ENCODE measurements at regions not wholly inside any gene's neighbourhood (a gene's known extent, or its start where the extent isn't known, plus 50 kb on each side); places are given as distances from the start of the nearest gene placed in this dataset.

GRCh38 chr2:11932962-11933361 lies 186.5 kb downstream of the LPIN1 start:
- H3K4me1 ChIP-seq (ENCODE audit: insufficient read depth, low read length): peaks cover 12% of the 10 kb centered on the region
- no peaks in the 10 kb centered on the region for H3K36me3 ChIP-seq (ENCODE audit: insufficient read depth, low read length)
- H2AFZ ChIP-seq (ENCODE audit: low read depth, low read length): no peak overlapping the region
- H3K9me3 ChIP-seq (ENCODE audit: insufficient read depth, low read length, severe bottlenecking): no peaks in the 10 kb centered on the region
- no peak overlapping the region for H3K4me3 ChIP-seq (ENCODE audit: low read depth in 1 of 2, low read length in 2 of 2)
- no peak for TF ChIP-seq EZH2 (IDR thresholded peaks at IDR 0.05; ENCODE audit: borderline replicate concordance, low read depth, low read length, severe bottlenecking)
- TF ChIP-seq, protein P1, sequence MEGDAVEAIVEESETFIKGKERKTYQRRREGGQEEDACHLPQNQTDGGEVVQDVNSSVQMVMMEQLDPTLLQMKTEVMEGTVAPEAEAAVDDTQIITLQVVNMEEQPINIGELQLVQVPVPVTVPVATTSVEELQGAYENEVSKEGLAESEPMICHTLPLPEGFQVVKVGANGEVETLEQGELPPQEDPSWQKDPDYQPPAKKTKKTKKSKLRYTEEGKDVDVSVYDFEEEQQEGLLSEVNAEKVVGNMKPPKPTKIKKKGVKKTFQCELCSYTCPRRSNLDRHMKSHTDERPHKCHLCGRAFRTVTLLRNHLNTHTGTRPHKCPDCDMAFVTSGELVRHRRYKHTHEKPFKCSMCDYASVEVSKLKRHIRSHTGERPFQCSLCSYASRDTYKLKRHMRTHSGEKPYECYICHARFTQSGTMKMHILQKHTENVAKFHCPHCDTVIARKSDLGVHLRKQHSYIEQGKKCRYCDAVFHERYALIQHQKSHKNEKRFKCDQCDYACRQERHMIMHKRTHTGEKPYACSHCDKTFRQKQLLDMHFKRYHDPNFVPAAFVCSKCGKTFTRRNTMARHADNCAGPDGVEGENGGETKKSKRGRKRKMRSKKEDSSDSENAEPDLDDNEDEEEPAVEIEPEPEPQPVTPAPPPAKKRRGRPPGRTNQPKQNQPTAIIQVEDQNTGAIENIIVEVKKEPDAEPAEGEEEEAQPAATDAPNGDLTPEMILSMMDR (IDR thresholded peaks at IDR 0.05; ENCODE audit: borderline replicate concordance, extremely low read depth, low read length, poor library complexity, severe bottlenecking): no peak
- H3K27ac ChIP-seq (ENCODE audit: low read length): no peak overlapping the region
- H3K79me2 ChIP-seq (ENCODE audit: insufficient read depth, low read length): no peaks in the 10 kb centered on the region
- no peak overlapping the region for H3K4me2 ChIP-seq (ENCODE audit: insufficient read depth, low read length)
- H3K27me3 ChIP-seq (ENCODE audit: insufficient read depth, low read length, poor library complexity): no peaks in the 10 kb centered on the region
- H4K20me1 ChIP-seq (ENCODE audit: insufficient read depth, low read length): no peaks in the 10 kb centered on the region
- DNase-seq (no peak), ATAC-seq (ENCODE audit: insufficient read depth, low read depth) (no peak)
- H3K9ac ChIP-seq (ENCODE audit: low read depth, low read length): no peak overlapping the region

DNA sequence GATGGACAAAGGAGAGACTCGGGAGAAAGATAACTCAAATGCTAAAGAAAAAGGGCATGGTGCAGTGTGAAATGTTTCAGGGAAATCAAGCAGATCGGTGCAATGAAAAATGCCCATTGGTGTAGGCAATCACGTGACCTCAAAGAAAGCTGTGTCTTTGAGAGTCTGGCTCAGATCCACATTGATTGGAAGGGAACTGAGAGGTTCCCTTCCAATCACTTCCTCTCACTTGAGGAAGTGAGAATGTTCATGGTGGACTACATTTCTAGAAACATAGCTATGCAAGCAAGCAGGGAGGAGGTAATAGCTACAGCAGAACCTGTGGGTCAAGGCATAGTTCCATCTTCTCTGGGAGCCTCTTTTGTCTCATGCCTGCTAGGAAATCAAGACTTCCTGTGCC lies 187.4 kb downstream of the LPIN1 start:
- ATAC-seq (ENCODE audit: insufficient read depth, low read depth) (no peak), DNase-seq (no peak)
- no peak overlapping the region for H3K4me2 ChIP-seq (ENCODE audit: insufficient read depth, low read length)
- peaks cover 12% of the 10 kb centered on the region for H3K4me1 ChIP-seq (ENCODE audit: insufficient read depth, low read length)
- no peaks in the 10 kb centered on the region for H3K79me2 ChIP-seq (ENCODE audit: insufficient read depth, low read length)
- no peak overlapping the region for H2AFZ ChIP-seq (ENCODE audit: low read depth, low read length)
- H3K4me3 ChIP-seq (ENCODE audit: low read depth in 1 of 2, low read length in 2 of 2): no peak overlapping the region
- no peaks in the 10 kb centered on the region for H3K36me3 ChIP-seq (ENCODE audit: insufficient read depth, low read length)
- TF ChIP-seq EZH2 (IDR thresholded peaks at IDR 0.05; ENCODE audit: borderline replicate concordance, low read depth, low read length, severe bottlenecking): no peak
- TF ChIP-seq, protein P1 (IDR thresholded peaks at IDR 0.05; ENCODE audit: borderline replicate concordance, extremely low read depth, low read length, poor library complexity, severe bottlenecking): no peak
- H3K27ac ChIP-seq (ENCODE audit: low read length): no peak overlapping the region
- no peaks in the 10 kb centered on the region for H4K20me1 ChIP-seq (ENCODE audit: insufficient read depth, low read length)
- no peak overlapping the region for H3K9ac ChIP-seq (ENCODE audit: low read depth, low read length)
- no peaks in the 10 kb centered on the region for H3K27me3 ChIP-seq (ENCODE audit: insufficient read depth, low read length, poor library complexity)
- H3K9me3 ChIP-seq (ENCODE audit: insufficient read depth, low read length, severe bottlenecking): no peaks in the 10 kb centered on the region

GRCh38 chr2:11936761-11937160 lies 190.3 kb downstream of the LPIN1 start:
- Histone ChIP-seq H3K4me2 (ENCODE audit: insufficient read depth, low read length) (no peak overlapping the region), H2AFZ (ENCODE audit: low read depth, low read length) (no peak overlapping the region), H3K79me2 (ENCODE audit: insufficient read depth, low read length) (no peaks in the 10 kb centered on the region), H4K20me1 (ENCODE audit: insufficient read depth, low read length) (no peaks in the 10 kb centered on the region), H3K4me1 (ENCODE audit: insufficient read depth, low read length) (peaks cover 6% of the 10 kb centered on the region), H3K27ac (ENCODE audit: low read length) (no peak overlapping the region), H3K9ac (ENCODE audit: low read depth, low read length) (no peak overlapping the region), H3K9me3 (ENCODE audit: insufficient read depth, low read length, severe bottlenecking) (no peaks in the 10 kb centered on the region), H3K27me3 (ENCODE audit: insufficient read depth, low read length, poor library complexity) (no peaks in the 10 kb centered on the region), H3K36me3 (ENCODE audit: insufficient read depth, low read length) (no peaks in the 10 kb centered on the region), H3K4me3 (ENCODE audit: low read depth in 1 of 2, low read length in 2 of 2) (no peak overlapping the region)
- TF ChIP-seq EZH2 (IDR thresholded peaks at IDR 0.05; ENCODE audit: borderline replicate concordance, low read depth, low read length, severe bottlenecking): no peak
- TF ChIP-seq, protein P1 (IDR thresholded peaks at IDR 0.05; ENCODE audit: borderline replicate concordance, extremely low read depth, low read length, poor library complexity, severe bottlenecking): no peak
- DNase-seq: no peak
- no peak for ATAC-seq (ENCODE audit: insufficient read depth, low read depth)

- H3K79me2 ChIP-seq (ENCODE audit: insufficient read depth, low read length): no peaks in the 10 kb centered on the region
- H2AFZ ChIP-seq (ENCODE audit: low read depth, low read length): no peak overlapping the region
- no peaks in the 10 kb centered on the region for H3K4me1 ChIP-seq (ENCODE audit: insufficient read depth, low read length)
- ATAC-seq (ENCODE audit: insufficient read depth, low read depth): no peak
- no peaks in the 10 kb centered on the region for H3K36me3 ChIP-seq (ENCODE audit: insufficient read depth, low read length)
- no peak overlapping the region for H3K4me2 ChIP-seq (ENCODE audit: insufficient read depth, low read length)
- no peaks in the 10 kb centered on the region for H3K9me3 ChIP-seq (ENCODE audit: insufficient read depth, low read length, severe bottlenecking)
- no peak overlapping the region for H3K4me3 ChIP-seq (ENCODE audit: low read depth in 1 of 2, low read length in 2 of 2)
- no peaks in the 10 kb centered on the region for H3K27me3 ChIP-seq (ENCODE audit: insufficient read depth, low read length, poor library complexity)
- H3K27ac ChIP-seq (ENCODE audit: low read length): no peak overlapping the region
- TF ChIP-seq, protein P1 (IDR thresholded peaks at IDR 0.05; ENCODE audit: borderline replicate concordance, extremely low read depth, low read length, poor library complexity, severe bottlenecking): no peak
- TF ChIP-seq EZH2 (IDR thresholded peaks at IDR 0.05; ENCODE audit: borderline replicate concordance, low read depth, low read length, severe bottlenecking): no peak
- H4K20me1 ChIP-seq (ENCODE audit: insufficient read depth, low read length): no peaks in the 10 kb centered on the region
- no peak for DNase-seq
- no peak overlapping the region for H3K9ac ChIP-seq (ENCODE audit: low read depth, low read length)
These were observed 191.8 kb downstream of the LPIN1 start for GRCh38 chr2:11938196-11938595.
